ENCODE measurements at regions not wholly inside any gene's neighbourhood (a gene's known extent, or its start where the extent isn't known, plus 50 kb on each side); places are given as distances from the start of the nearest gene placed in this dataset.

DNA sequence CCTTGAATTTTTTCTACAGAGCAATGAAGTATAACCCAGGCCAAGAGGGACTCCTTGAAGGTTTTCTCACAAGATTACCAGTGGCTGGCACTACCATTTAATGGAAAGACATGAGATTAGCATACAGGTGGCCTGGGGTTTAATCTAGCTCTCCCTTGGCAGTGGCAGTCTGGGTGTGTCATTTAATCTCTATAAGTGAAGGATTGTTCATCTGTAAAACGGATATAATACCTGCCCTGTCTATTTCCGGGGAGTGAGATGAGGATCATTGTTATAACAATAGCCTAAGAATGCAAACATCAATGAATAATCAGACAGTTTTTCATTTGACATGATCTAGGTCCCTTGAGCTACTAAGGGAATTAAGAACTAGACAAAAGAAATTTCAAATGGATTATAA, 168.7 kb upstream of the CPNE8 start:
- Histone ChIP-seq H3K4me2 (ENCODE audit: low read depth, low read length, poor library complexity, severe bottlenecking) (no peak overlapping the region), H3K79me2 (ENCODE audit: insufficient read depth, low read length) (no peaks in the 10 kb centered on the region), H2AFZ (ENCODE audit: low read depth, low read length, severe bottlenecking) (no peak overlapping the region), H3K9me2 (replicated peaks; ENCODE audit: insufficient read depth, low read length) (no peaks in the 10 kb centered on the region), H3F3A (ENCODE audit: insufficient read depth) (no peaks in the 10 kb centered on the region), H3K36me3 (ENCODE audit: low read length) (no peaks in the 10 kb centered on the region), H3K9ac (ENCODE audit: low read length) (no peak overlapping the region), H3K4me3 (ENCODE audit: insufficient read depth, low read length, poor library complexity, severe bottlenecking) (no peak overlapping the region), H3K27me3 (ENCODE audit: low read length) (no peaks in the 10 kb centered on the region), H3K9me3 (ENCODE audit: insufficient read depth, low read length) (no peaks in the 10 kb centered on the region), H4K20me1 (ENCODE audit: low read depth, low read length) (no peaks in the 10 kb centered on the region), H3K27ac (ENCODE audit: low read depth, low read length) (no peak overlapping the region)
- TF ChIP-seq, protein P1, sequence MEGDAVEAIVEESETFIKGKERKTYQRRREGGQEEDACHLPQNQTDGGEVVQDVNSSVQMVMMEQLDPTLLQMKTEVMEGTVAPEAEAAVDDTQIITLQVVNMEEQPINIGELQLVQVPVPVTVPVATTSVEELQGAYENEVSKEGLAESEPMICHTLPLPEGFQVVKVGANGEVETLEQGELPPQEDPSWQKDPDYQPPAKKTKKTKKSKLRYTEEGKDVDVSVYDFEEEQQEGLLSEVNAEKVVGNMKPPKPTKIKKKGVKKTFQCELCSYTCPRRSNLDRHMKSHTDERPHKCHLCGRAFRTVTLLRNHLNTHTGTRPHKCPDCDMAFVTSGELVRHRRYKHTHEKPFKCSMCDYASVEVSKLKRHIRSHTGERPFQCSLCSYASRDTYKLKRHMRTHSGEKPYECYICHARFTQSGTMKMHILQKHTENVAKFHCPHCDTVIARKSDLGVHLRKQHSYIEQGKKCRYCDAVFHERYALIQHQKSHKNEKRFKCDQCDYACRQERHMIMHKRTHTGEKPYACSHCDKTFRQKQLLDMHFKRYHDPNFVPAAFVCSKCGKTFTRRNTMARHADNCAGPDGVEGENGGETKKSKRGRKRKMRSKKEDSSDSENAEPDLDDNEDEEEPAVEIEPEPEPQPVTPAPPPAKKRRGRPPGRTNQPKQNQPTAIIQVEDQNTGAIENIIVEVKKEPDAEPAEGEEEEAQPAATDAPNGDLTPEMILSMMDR (IDR thresholded peaks at IDR 0.05; ENCODE audit: insufficient read depth, low read length, poor library complexity, severe bottlenecking) = no peak
- no peak for TF ChIP-seq EZH2phosphoT487 (conservative IDR thresholded peaks at IDR 0.05; ENCODE audit: low read length)

DNA sequence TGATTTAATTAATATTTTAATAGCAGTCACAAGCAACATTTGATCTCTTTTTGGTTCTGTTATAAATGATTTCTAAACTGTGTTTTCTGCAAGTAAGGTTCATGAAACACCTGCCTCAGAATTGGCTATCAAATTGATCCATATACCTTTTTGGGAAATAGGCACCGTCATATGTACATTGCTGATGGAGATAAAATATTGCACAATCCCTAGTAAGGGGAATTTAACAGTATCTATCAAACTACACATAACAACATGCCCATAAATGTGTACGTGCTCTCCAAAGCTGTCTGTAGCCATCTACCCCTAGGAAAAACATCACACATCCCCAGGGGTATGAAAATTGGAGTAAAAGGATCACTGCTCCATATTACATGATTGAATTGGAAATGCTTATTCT, 167.3 kb upstream of the CPNE8 start:
- no peaks in the 10 kb centered on the region for H3K36me3 ChIP-seq (ENCODE audit: low read length)
- TF ChIP-seq, protein P1 (IDR thresholded peaks at IDR 0.05; ENCODE audit: insufficient read depth, low read length, poor library complexity, severe bottlenecking) = no peak
- TF ChIP-seq EZH2phosphoT487 (conservative IDR thresholded peaks at IDR 0.05; ENCODE audit: low read length) = no peak
- H4K20me1 ChIP-seq (ENCODE audit: low read depth, low read length) = no peaks in the 10 kb centered on the region
- no peak overlapping the region for H3K27ac ChIP-seq (ENCODE audit: low read depth, low read length)
- no peak overlapping the region for H3K4me3 ChIP-seq (ENCODE audit: insufficient read depth, low read length, poor library complexity, severe bottlenecking)
- H3F3A ChIP-seq (ENCODE audit: insufficient read depth) = no peaks in the 10 kb centered on the region
- no peak overlapping the region for H3K4me2 ChIP-seq (ENCODE audit: low read depth, low read length, poor library complexity, severe bottlenecking)
- no peaks in the 10 kb centered on the region for H3K9me2 ChIP-seq (replicated peaks; ENCODE audit: insufficient read depth, low read length)
- H3K27me3 ChIP-seq (ENCODE audit: low read length) = no peaks in the 10 kb centered on the region
- H3K9ac ChIP-seq (ENCODE audit: low read length) = no peak overlapping the region
- no peaks in the 10 kb centered on the region for H3K9me3 ChIP-seq (ENCODE audit: insufficient read depth, low read length)
- H3K79me2 ChIP-seq (ENCODE audit: insufficient read depth, low read length) = no peaks in the 10 kb centered on the region
- no peak overlapping the region for H2AFZ ChIP-seq (ENCODE audit: low read depth, low read length, severe bottlenecking)

- H3K4me2 ChIP-seq (ENCODE audit: low read depth, low read length, poor library complexity, severe bottlenecking) = no peak overlapping the region
- H3K27ac ChIP-seq (ENCODE audit: low read depth, low read length) = no peak overlapping the region
- H3K9me3 ChIP-seq (ENCODE audit: insufficient read depth, low read length) = no peaks in the 10 kb centered on the region
- TF ChIP-seq, protein P1 (IDR thresholded peaks at IDR 0.05; ENCODE audit: insufficient read depth, low read length, poor library complexity, severe bottlenecking) = no peak
- no peak for TF ChIP-seq EZH2phosphoT487 (conservative IDR thresholded peaks at IDR 0.05; ENCODE audit: low read length)
- H3K27me3 ChIP-seq (ENCODE audit: low read length) = no peaks in the 10 kb centered on the region
- no peaks in the 10 kb centered on the region for H3K79me2 ChIP-seq (ENCODE audit: insufficient read depth, low read length)
- H3K4me3 ChIP-seq (ENCODE audit: insufficient read depth, low read length, poor library complexity, severe bottlenecking) = no peak overlapping the region
- H3F3A ChIP-seq (ENCODE audit: insufficient read depth) = no peaks in the 10 kb centered on the region
- H4K20me1 ChIP-seq (ENCODE audit: low read depth, low read length) = no peaks in the 10 kb centered on the region
- H2AFZ ChIP-seq (ENCODE audit: low read depth, low read length, severe bottlenecking) = no peak overlapping the region
- no peaks in the 10 kb centered on the region for H3K9me2 ChIP-seq (replicated peaks; ENCODE audit: insufficient read depth, low read length)
- H3K9ac ChIP-seq (ENCODE audit: low read length) = no peak overlapping the region
- no peaks in the 10 kb centered on the region for H3K36me3 ChIP-seq (ENCODE audit: low read length)
These were observed 166.2 kb upstream of the CPNE8 start for GRCh38 chr12:39071611-39072010.

All from SU-DHL-6 (cell line).